NCI-H510A (cell line): ENCODE measurements at regions not wholly inside any gene's neighbourhood (a gene's known extent, or its start where the extent isn't known, plus 50 kb on each side); places are given as distances from the start of the nearest gene placed in this dataset.
A peak's percentile ranks its signal among the peaks of the same experiment; 100 is the strongest.

ENCODE experiments used
- DNase-seq: peaks from one replicate; lab custom pipeline; 2025; lab: John Stamatoyannopoulos, UW

- no peak for DNase-seq
Observed at GRCh38 chr10:113967126-113967525, 76.5 kb upstream of the ADRB1 start.

GRCh38 chr10:113970641-113971040, 73.0 kb upstream of the ADRB1 start:
- no peak for DNase-seq

GRCh38 chr10:113971349-113971973, 72.2 kb upstream of the ADRB1 start:
- DNase-seq: no peak

GRCh38 chr10:113977174-113977573, 66.5 kb upstream of the ADRB1 start:
- DNase-seq: no peak

- DNase-seq: no peak
Observed at GRCh38 chr10:113978802-113979201, 64.9 kb upstream of the ADRB1 start.

GRCh38 chr10:113979409-113979808, 64.3 kb upstream of the ADRB1 start:
- no peak for DNase-seq

- DNase-seq: no peak
Observed at GRCh38 chr10:113980408-113981087, 63.1 kb upstream of the ADRB1 start.

- no peak for DNase-seq
Observed at GRCh38 chr10:113982296-113982695, 61.4 kb upstream of the ADRB1 start.

- DNase-seq: peak; percentile 81
Observed at GRCh38 chr10:113982769-113983168, 60.9 kb upstream of the ADRB1 start.

GRCh38 chr10:113983552-113983951, 60.1 kb upstream of the ADRB1 start:
- DNase-seq: no peak

- DNase-seq: no peak
Observed at GRCh38 chr10:113985297-113985844, 58.3 kb upstream of the ADRB1 start.

GRCh38 chr10:113986316-113986715, 57.4 kb upstream of the ADRB1 start:
- no peak for DNase-seq

- DNase-seq: no peak
Observed at GRCh38 chr10:113987156-113987555, 56.5 kb upstream of the ADRB1 start.

- no peak for DNase-seq
Observed at GRCh38 chr10:113987805-113988204, 55.9 kb upstream of the ADRB1 start.

- no peak for DNase-seq
Observed at GRCh38 chr10:113988535-113988934, 55.1 kb upstream of the ADRB1 start.

GRCh38 chr10:113991091-113991860, 52.4 kb upstream of the ADRB1 start:
- no peak for DNase-seq

- no peak for DNase-seq
Observed at GRCh38 chr10:113992471-113993011, 51.1 kb upstream of the ADRB1 start.

- no peak for DNase-seq
Observed at GRCh38 chr10:113993489-113993991, 50.1 kb upstream of the ADRB1 start.
